Activated B cell treated with CpG ODN at 0.5 μM for 24 hours (primary cell): ENCODE measurements at regions not wholly inside any gene's neighbourhood (a gene's known extent, or its start where the extent isn't known, plus 50 kb on each side); places are given as distances from the start of the nearest gene placed in this dataset.

Source experiments
- ATAC-seq: fragments of 200-7000 bp; cut with Tn5 transposase; one replicate; pipeline ENCODE4 v1.10.0; 2021; ENCODE audit warnings: low read depth, mild to moderate bottlenecking, moderate library complexity
- CTCF ChIA-PET: fragments of 350-600 bp; sonication (Branson Sonifier 250); formaldehyde crosslinking; loops from one replicate; lab custom pipeline; 2021; ENCODE audit warnings: antibody characterized with exemption; lab: Charles Lee
- POLR2A ChIA-PET: fragments of 350-600 bp; sonication (Branson Sonifier 250); formaldehyde crosslinking; loops from one replicate; lab custom pipeline; 2021; ENCODE audit warnings: antibody characterized with exemption; lab: Charles Lee
- DNase-seq: peaks from one replicate; pipeline ENCODE4 v3.0.0; 2022
- H3K27ac Mint-ChIP-seq: one replicate; pipeline ENCODE4 v1.8.0; 2020; ENCODE audit warnings: mixed read lengths
- H3K27me3 Mint-ChIP-seq: one replicate; pipeline ENCODE4 v1.8.0; 2021; ENCODE audit warnings: mixed read lengths
- H3K36me3 Mint-ChIP-seq: one replicate; pipeline ENCODE4 v1.8.0; 2021; ENCODE audit warnings: low read depth, mixed read lengths
- H3K4me1 Mint-ChIP-seq: one replicate; pipeline ENCODE4 v1.8.0; 2021; ENCODE audit warnings: mixed read lengths
- H3K4me3 Mint-ChIP-seq: one replicate; pipeline ENCODE4 v1.8.0; 2020; ENCODE audit warnings: mild to moderate bottlenecking, mixed read lengths
- H3K9me3 Mint-ChIP-seq: one replicate; pipeline ENCODE4 v1.8.0; 2020; ENCODE audit warnings: mixed read lengths
- CTCF ChIP-seq: fragments of 200-600 bp; IDR thresholded peaks from one replicate; pipeline ENCODE4 v1.8.0; 2022; ENCODE audit warnings: antibody characterized with exemption, mild to moderate bottlenecking
- intact Hi-C: fragments of 100-400 bp; cut with micrococcal nuclease; formaldehyde crosslinking; loops from one replicate; pipeline ENCODE4 v1.15.1; 2024

DNA sequence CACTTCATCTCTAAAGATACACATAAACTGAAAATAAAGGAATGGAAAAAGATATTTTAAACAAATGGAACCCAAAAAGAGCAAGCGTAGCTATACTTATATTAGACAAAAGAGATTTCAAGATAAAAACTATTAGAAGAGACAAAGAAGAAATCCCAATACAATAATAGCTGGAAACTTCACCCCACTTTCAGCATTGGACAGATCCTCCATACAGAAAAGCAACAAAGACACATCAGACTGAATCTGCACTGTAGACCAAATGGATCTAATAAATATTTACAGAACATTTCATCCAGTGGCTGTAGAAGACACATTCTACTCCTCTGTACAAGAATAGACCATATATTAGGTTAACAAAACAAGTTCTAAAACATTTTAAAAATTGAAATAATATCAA, 117.6 kb upstream of the PDE3A start:
- H3K4me1 Mint-ChIP-seq, result no peaks in the 10 kb centered on the region
- DNase-seq, result no peak
- intact Hi-C loops, result no loop called here
- H3K4me3 Mint-ChIP-seq, result no peak overlapping the region
- ChIA-PET CTCF (no interaction called here), POLR2A (no interaction called here)
- no peaks in the 10 kb centered on the region for H3K36me3 Mint-ChIP-seq
- H3K27me3 Mint-ChIP-seq, result no peaks in the 10 kb centered on the region
- no peak for TF ChIP-seq CTCF
- H3K9me3 Mint-ChIP-seq, result peaks cover 19% of the 10 kb centered on the region
- H3K27ac Mint-ChIP-seq, result no peak overlapping the region
- ATAC-seq, result no peak

GRCh38 chr12:20257311-20257710, 111.0 kb upstream of the PDE3A start:
- Mint-ChIP-seq H3K27ac (no peak overlapping the region), H3K36me3 (no peaks in the 10 kb centered on the region), H3K4me3 (no peak overlapping the region), H3K4me1 (no peaks in the 10 kb centered on the region), H3K9me3 (peaks cover 7% of the 10 kb centered on the region), H3K27me3 (no peaks in the 10 kb centered on the region)
- no peak for DNase-seq
- ChIA-PET CTCF (no interaction called here), POLR2A (no interaction called here)
- TF ChIP-seq CTCF, result no peak
- ATAC-seq, result no peak
- intact Hi-C loops, result no loop called here

- Mint-ChIP-seq H3K4me1 (no peaks in the 10 kb centered on the region), H3K27me3 (no peaks in the 10 kb centered on the region), H3K9me3 (peaks cover 6% of the 10 kb centered on the region), H3K27ac (no peak overlapping the region), H3K4me3 (no peak overlapping the region), H3K36me3 (no peaks in the 10 kb centered on the region)
- POLR2A ChIA-PET, result no interaction called here
- ATAC-seq, result no peak
- intact Hi-C loops, result no loop called here
- DNase-seq, result no peak
- CTCF ChIA-PET, result no interaction called here
- TF ChIP-seq CTCF, result no peak
Observed at GRCh38 chr12:20259786-20260185, 108.6 kb upstream of the PDE3A start.

GRCh38 chr12:20260851-20261250, 107.5 kb upstream of the PDE3A start:
- no peaks in the 10 kb centered on the region for H3K4me1 Mint-ChIP-seq
- no peak overlapping the region for H3K4me3 Mint-ChIP-seq
- no peak overlapping the region for H3K27ac Mint-ChIP-seq
- ChIA-PET POLR2A (no interaction called here), CTCF (no interaction called here)
- TF ChIP-seq CTCF, result no peak
- no peaks in the 10 kb centered on the region for H3K36me3 Mint-ChIP-seq
- H3K9me3 Mint-ChIP-seq, result peaks cover 6% of the 10 kb centered on the region
- ATAC-seq (no peak), DNase-seq (no peak)
- no peaks in the 10 kb centered on the region for H3K27me3 Mint-ChIP-seq
- intact Hi-C loops, result no loop called here

DNA sequence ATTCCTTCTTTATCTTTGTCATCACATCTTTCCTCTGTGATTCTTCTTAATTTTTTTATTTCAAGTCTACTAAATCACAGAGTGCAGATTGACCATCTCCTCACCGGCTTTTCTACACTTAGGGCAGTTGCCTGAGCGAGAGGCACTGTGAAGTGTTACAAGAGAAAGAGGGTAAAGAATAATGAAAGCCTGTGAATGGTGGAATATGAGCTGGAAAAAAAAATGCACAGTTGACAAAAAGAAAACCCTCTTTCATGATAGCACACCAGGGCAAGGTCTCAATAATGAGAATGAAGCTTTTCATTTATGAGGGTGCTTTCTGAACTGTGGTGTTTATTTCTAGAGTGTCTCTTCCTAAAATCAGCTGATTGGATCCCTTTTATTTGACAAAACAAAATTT, 106.2 kb upstream of the PDE3A start:
- POLR2A ChIA-PET, result no interaction called here
- ATAC-seq (no peak), DNase-seq (no peak)
- no peak overlapping the region for H3K4me3 Mint-ChIP-seq
- no peak overlapping the region for H3K27ac Mint-ChIP-seq
- H3K36me3 Mint-ChIP-seq, result no peaks in the 10 kb centered on the region
- CTCF ChIA-PET, result no interaction called here
- no peak for TF ChIP-seq CTCF
- intact Hi-C loops, result no loop called here
- H3K27me3 Mint-ChIP-seq, result no peaks in the 10 kb centered on the region
- no peaks in the 10 kb centered on the region for H3K4me1 Mint-ChIP-seq
- H3K9me3 Mint-ChIP-seq, result peaks cover 6% of the 10 kb centered on the region
